Large intestine (tissue), 3 donors: ENCODE measurements at regions not wholly inside any gene's neighbourhood (a gene's known extent, or its start where the extent isn't known, plus 50 kb on each side); places are given as distances from the start of the nearest gene placed in this dataset.
A peak's percentile ranks its signal among the peaks of the same experiment; 100 is the strongest.

ENCODE experiments used
- DNase-seq, 2 donors: peaks; one replicate each; pipeline versions ENCODE4 v3.0.0 to v3.0.0-alpha.2; 2013
- H3K27ac ChIP-seq: one replicate; pipeline ENCODE4 v1.5.1; 2013; ENCODE audit warnings: low read length
- H3K27me3 ChIP-seq: 2 replicates; pipeline ENCODE4 v1.6.1; 2013; ENCODE audit warnings: low read length; ENCODE audit not compliant: control insufficient read depth, insufficient read depth
- H3K36me3 ChIP-seq: 2 replicates; pipeline ENCODE4 v1.6.1; 2013; ENCODE audit warnings: low read length; ENCODE audit not compliant: control insufficient read depth, insufficient read depth
- H3K4me1 ChIP-seq: one replicate; pipeline ENCODE4 v1.6.1; 2013; ENCODE audit warnings: low read length; ENCODE audit not compliant: control insufficient read depth, insufficient read depth
- H3K4me3 ChIP-seq: one replicate; pipeline ENCODE4 v1.5.1; 2013; ENCODE audit warnings: low read length
- H3K9me3 ChIP-seq: one replicate; pipeline ENCODE4 v1.6.1; 2013; ENCODE audit warnings: mild to moderate bottlenecking, low read depth, low read length, moderate library complexity; ENCODE audit not compliant: control insufficient read depth
- WGBS: methylation state at CpG from one replicate; pipeline ENCODE4 v1.1.5; 2013; ENCODE audit warnings: low lambda C conversion rate; ENCODE audit not compliant: insufficient coverage; 5-methylcytosine and 5-hydroxymethylcytosine counted together

- Histone ChIP-seq H3K4me1 (no peaks in the 10 kb centered on the region), H3K27me3 (peaks cover 3% of the 10 kb centered on the region), H3K4me3 (no peak overlapping the region), H3K36me3 (no peaks in the 10 kb centered on the region), H3K27ac (no peak overlapping the region), H3K9me3 (no peaks in the 10 kb centered on the region)
- WGBS: no CpG with 5 or more reads among the region's 1 CpG
- no peak for DNase-seq
Measured at GRCh38 chr13:29959086-29959485, 108.7 kb upstream of the UBL3 start.

- no peak overlapping the region for H3K27ac ChIP-seq
- H3K27me3 ChIP-seq: peaks cover 3% of the 10 kb centered on the region
- H3K4me1 ChIP-seq: no peaks in the 10 kb centered on the region
- no peaks in the 10 kb centered on the region for H3K9me3 ChIP-seq
- no CpG with 5 or more reads among the region's 3 CpGs for WGBS
- no peak for DNase-seq
- H3K4me3 ChIP-seq: no peak overlapping the region
- no peaks in the 10 kb centered on the region for H3K36me3 ChIP-seq
Measured at GRCh38 chr13:29958476-29958875, 108.1 kb upstream of the UBL3 start.

GRCh38 chr13:29957320-29957719, 106.9 kb upstream of the UBL3 start:
- Histone ChIP-seq H3K4me1 (no peaks in the 10 kb centered on the region), H3K4me3 (no peak overlapping the region), H3K36me3 (no peaks in the 10 kb centered on the region), H3K27ac (no peak overlapping the region), H3K27me3 (peaks cover 3% of the 10 kb centered on the region), H3K9me3 (no peaks in the 10 kb centered on the region)
- 20% methylated on average over 1 of the region's 8 CpGs for WGBS
- DNase-seq: no peak

GRCh38 chr13:29956853-29957252, 106.4 kb upstream of the UBL3 start:
- Histone ChIP-seq H3K4me1 (no peaks in the 10 kb centered on the region), H3K9me3 (no peaks in the 10 kb centered on the region)

GRCh38 chr13:29955137-29955650, 104.8 kb upstream of the UBL3 start:
- WGBS: no CpG with 5 or more reads among the region's 2 CpGs
- Histone ChIP-seq H3K4me3 (no peak overlapping the region), H3K9me3 (no peaks in the 10 kb centered on the region), H3K27me3 (peaks cover 3% of the 10 kb centered on the region), H3K27ac (no peak overlapping the region), H3K4me1 (no peaks in the 10 kb centered on the region), H3K36me3 (no peaks in the 10 kb centered on the region)
- DNase-seq: no peak

More at GRCh38 chr13:29956853-29957252, 106.4 kb upstream of the UBL3 start:
- no peak for DNase-seq
- no CpG with 5 or more reads among the region's 4 CpGs for whole genome bisulfite sequencing
- peaks cover 3% of the 10 kb centered on the region for H3K27me3 ChIP-seq
- no peaks in the 10 kb centered on the region for H3K36me3 ChIP-seq
- no peak overlapping the region for H3K27ac ChIP-seq
- no peak overlapping the region for H3K4me3 ChIP-seq

- Histone ChIP-seq H3K9me3 (no peaks in the 10 kb centered on the region), H3K36me3 (no peaks in the 10 kb centered on the region), H3K4me3 (no peak overlapping the region), H3K27me3 (peaks cover 3% of the 10 kb centered on the region), H3K4me1 (no peaks in the 10 kb centered on the region), H3K27ac (no peak overlapping the region)
- peak; percentile 60 to 71 for DNase-seq
- WGBS: 91% methylated on average over 6 of the region's 23 CpGs
Measured at GRCh38 chr13:29954082-29955028, 103.9 kb upstream of the UBL3 start.

DNA sequence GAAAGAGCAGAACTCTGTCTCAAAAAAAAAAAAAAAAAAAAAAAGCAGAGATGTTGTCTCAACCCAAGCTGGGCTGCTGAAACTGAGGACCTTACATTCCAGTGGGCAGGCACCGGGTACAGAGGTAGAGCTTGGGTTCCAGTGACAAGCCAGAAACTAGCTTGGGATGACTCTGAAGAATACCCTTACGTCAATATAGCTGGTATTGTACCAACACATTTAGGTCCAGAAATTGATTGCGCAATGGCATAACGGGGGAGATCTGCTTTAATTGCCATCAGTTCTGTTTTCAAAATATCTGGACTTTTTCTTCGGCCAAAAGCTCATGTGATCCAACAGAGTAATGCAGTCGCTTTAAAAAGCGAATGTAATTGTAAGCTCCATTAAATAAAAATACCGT, 103.1 kb upstream of the UBL3 start:
- H3K4me1 ChIP-seq: no peaks in the 10 kb centered on the region
- WGBS: 94% methylated on average over 3 of the region's 8 CpGs
- no peak overlapping the region for H3K27ac ChIP-seq
- peaks cover 3% of the 10 kb centered on the region for H3K27me3 ChIP-seq
- no peaks in the 10 kb centered on the region for H3K9me3 ChIP-seq
- no peak overlapping the region for H3K4me3 ChIP-seq
- no peaks in the 10 kb centered on the region for H3K36me3 ChIP-seq
- DNase-seq: no peak

DNA sequence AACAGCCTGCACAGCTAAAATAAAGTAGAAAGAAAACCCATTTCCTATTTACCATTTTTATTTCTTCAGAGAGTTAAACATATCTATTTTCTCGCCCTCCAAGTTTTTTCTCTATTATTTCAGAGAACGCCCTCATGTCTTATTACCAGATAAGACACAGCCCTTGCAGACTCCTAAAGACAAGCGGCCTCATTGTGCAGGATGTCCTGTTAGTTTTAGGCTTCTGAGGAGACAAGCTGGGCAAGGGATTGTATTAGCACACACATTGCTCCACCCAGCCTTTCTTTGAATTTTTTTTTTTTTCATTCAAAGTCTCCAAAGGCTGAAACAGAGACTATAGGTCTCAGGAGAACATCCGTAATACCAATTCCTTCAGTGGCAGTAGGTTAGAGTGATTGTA, 101.8 kb upstream of the UBL3 start:
- no peaks in the 10 kb centered on the region for H3K9me3 ChIP-seq
- H3K27me3 ChIP-seq: peaks cover under 1% of the 10 kb centered on the region
- WGBS: 84% methylated on average over 3 of the region's 4 CpGs
- DNase-seq: no peak
- H3K4me1 ChIP-seq: no peaks in the 10 kb centered on the region
- no peak overlapping the region for H3K4me3 ChIP-seq
- H3K27ac ChIP-seq: no peak overlapping the region
- no peaks in the 10 kb centered on the region for H3K36me3 ChIP-seq

DNA sequence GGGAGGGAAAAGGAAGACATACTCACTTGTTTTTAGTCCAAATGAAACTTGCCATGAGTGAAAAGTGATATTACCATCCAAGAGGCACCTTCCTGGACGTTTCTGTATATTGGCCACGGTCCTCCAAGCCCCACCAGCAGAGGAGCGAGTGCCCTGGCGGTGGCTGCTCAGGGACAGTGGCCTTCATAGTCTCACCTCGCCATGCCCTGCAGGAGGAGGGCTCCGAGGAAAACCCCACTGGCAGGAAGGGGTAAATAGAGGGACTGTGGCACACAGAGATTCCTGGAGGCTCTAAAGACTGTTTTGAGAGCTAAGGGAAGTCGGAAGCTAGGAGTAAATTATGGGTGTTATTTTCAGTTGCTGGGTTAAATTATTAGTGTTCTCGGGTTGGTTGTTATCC, 98.4 kb upstream of the UBL3 start:
- H3K9me3 ChIP-seq: no peaks in the 10 kb centered on the region
- no peaks in the 10 kb centered on the region for H3K27me3 ChIP-seq
- no peak overlapping the region for H3K27ac ChIP-seq
- no peak for DNase-seq
- no peak overlapping the region for H3K4me3 ChIP-seq
- no CpG with 5 or more reads among the region's 8 CpGs for WGBS
- H3K4me1 ChIP-seq: no peaks in the 10 kb centered on the region
- no peaks in the 10 kb centered on the region for H3K36me3 ChIP-seq

GRCh38 chr13:29948244-29948643, 97.8 kb upstream of the UBL3 start:
- Histone ChIP-seq H3K27me3 (no peaks in the 10 kb centered on the region), H3K36me3 (no peaks in the 10 kb centered on the region), H3K4me1 (no peaks in the 10 kb centered on the region), H3K27ac (no peak overlapping the region), H3K4me3 (no peak overlapping the region), H3K9me3 (no peaks in the 10 kb centered on the region)
- no peak for DNase-seq
- no CpG with 5 or more reads among the region's 7 CpGs for WGBS
